Uterus (tissue), 2 donors: ENCODE measurements at regions not wholly inside any gene's neighbourhood (a gene's known extent, or its start where the extent isn't known, plus 50 kb on each side); places are given as distances from the start of the nearest gene placed in this dataset.

Source experiments
- CTCF ChIP-seq, 4 experiments: fragments of 200-600 bp in 2 of 4; fragments of 450-650 bp in 2 of 4; sonication (generic) in 2 of 4; IDR thresholded peaks; one replicate each; pipeline ENCODE4 v1.5.1; 2016 to 2019; ENCODE audit warnings: antibody characterized with exemption in 4 of 4, mild to moderate bottlenecking in 2 of 4, moderate library complexity in 1 of 4
- POLR2A ChIP-seq, 2 donors: fragments of 450-650 bp; IDR thresholded peaks; one replicate each; pipeline ENCODE4 v1.6.1; 2016; ENCODE audit warnings: antibody characterized with exemption in 2 of 2, mild to moderate bottlenecking in 1 of 2, moderate library complexity in 1 of 2

- TF ChIP-seq POLR2A (IDR thresholded peaks at IDR 0.05): no peak
- no peak for TF ChIP-seq CTCF (IDR thresholded peaks at IDR 0.05)
Measured at GRCh38 chr1:244160455-244161235, 109.6 kb downstream of the ZBTB18 start.
